Tibial artery (tissue), 4 donors: ENCODE measurements at regions not wholly inside any gene's neighbourhood (a gene's known extent, or its start where the extent isn't known, plus 50 kb on each side); places are given as distances from the start of the nearest gene placed in this dataset.
A peak's percentile ranks its signal among the peaks of the same experiment; 100 is the strongest.
"Not testable (repeated sequence)": the region's sequence is repeated elsewhere in the genome, so short reads cannot be mapped to it uniquely, and the experiment has no call there.

Source experiments
- DNase-seq, 2 donors: peaks; one replicate each; pipeline ENCODE4 v3.0.0-alpha.2; 2019
- H3K27ac ChIP-seq, 2 donors: fragments of 200-600 bp; sonication (generic) in 1 of 2; 1 replicate in 1 of 2; 2 replicates in 1 of 2; pipeline ENCODE4 v1.5.1; 2018 to 2019; ENCODE audit warnings: mild to moderate bottlenecking in 1 of 2
- H3K27me3 ChIP-seq, 2 donors: fragments of 200-600 bp; sonication (generic) in 1 of 2; one replicate each; pipeline versions ENCODE4 v1.5.1 to v1.6.0; 2016 to 2019
- H3K36me3 ChIP-seq, 3 donors: fragments of 200-600 bp; sonication (generic) in 2 of 3; one replicate each; pipeline ENCODE4 v1.5.1; 2016 to 2019; ENCODE audit warnings: mild to moderate bottlenecking in 2 of 3
- H3K4me1 ChIP-seq, 4 donors: fragments of 200-600 bp; sonication (generic) in 2 of 4; 1 replicate in 3 of 4; 2 replicates in 1 of 4; pipeline ENCODE4 v1.5.1; 2016 to 2019
- H3K4me3 ChIP-seq, 2 donors: fragments of 200-600 bp; sonication (generic) in 1 of 2; 1 replicate in 1 of 2; 2 replicates in 1 of 2; pipeline ENCODE4 v1.5.1; 2018 to 2019; ENCODE audit warnings: mild to moderate bottlenecking in 2 of 2
- H3K9me3 ChIP-seq, 3 donors: fragments of 200-600 bp; sonication (generic) in 1 of 3; one replicate each; pipeline ENCODE4 v1.5.1; 2016 to 2019
- intact Hi-C: fragments of 100-400 bp; cut with DNase I; formaldehyde crosslinking; loops from one replicate; pipeline ENCODE4 v1.15.0; 2023; ENCODE audit warnings: low total_unique reads

GRCh38 chr15:21174761-21175160 lies 265.5 kb downstream of the POTEB3 start:
- H3K4me1 ChIP-seq, DNase-seq, H3K4me3 ChIP-seq, H3K27me3 ChIP-seq, intact Hi-C loops, H3K9me3 ChIP-seq, H3K36me3 ChIP-seq, H3K27ac ChIP-seq: not testable (repeated sequence)

- H3K36me3 ChIP-seq, intact Hi-C loops, H3K9me3 ChIP-seq, H3K4me3 ChIP-seq, DNase-seq, H3K27me3 ChIP-seq, H3K27ac ChIP-seq, H3K4me1 ChIP-seq: not testable (repeated sequence)
These were observed 285.3 kb upstream of the POTEB2 start for GRCh38 chr15:21151203-21151966.

GRCh38 chr15:21148136-21148535 lies 282.0 kb upstream of the POTEB2 start:
- intact Hi-C loops, H3K27me3 ChIP-seq, H3K4me3 ChIP-seq, H3K36me3 ChIP-seq, H3K27ac ChIP-seq, H3K9me3 ChIP-seq, DNase-seq, H3K4me1 ChIP-seq: not testable (repeated sequence)

GRCh38 chr15:21133893-21134292 lies 267.8 kb upstream of the POTEB2 start:
- H3K4me3 ChIP-seq, H3K36me3 ChIP-seq, H3K27me3 ChIP-seq, H3K4me1 ChIP-seq, H3K27ac ChIP-seq, intact Hi-C loops, H3K9me3 ChIP-seq, DNase-seq: not testable (repeated sequence)

- H3K9me3 ChIP-seq, H3K4me3 ChIP-seq, H3K36me3 ChIP-seq, H3K4me1 ChIP-seq, H3K27me3 ChIP-seq, intact Hi-C loops, H3K27ac ChIP-seq: not testable (repeated sequence)
- peak in 1 of 2 donors; percentile 81 for DNase-seq
These were observed 246.3 kb upstream of the POTEB2 start for GRCh38 chr15:21112271-21113053.

GRCh38 chr15:21111861-21112260 lies 245.7 kb upstream of the POTEB2 start:
- intact Hi-C loops, H3K36me3 ChIP-seq, H3K4me3 ChIP-seq, H3K27me3 ChIP-seq, H3K9me3 ChIP-seq, H3K27ac ChIP-seq, H3K4me1 ChIP-seq: not testable (repeated sequence)
- peak; percentile 21 to 85 for DNase-seq

GRCh38 chr15:21111172-21111571 lies 245.1 kb upstream of the POTEB2 start:
- intact Hi-C loops, H3K27me3 ChIP-seq, H3K36me3 ChIP-seq, H3K4me1 ChIP-seq, H3K27ac ChIP-seq, H3K9me3 ChIP-seq, H3K4me3 ChIP-seq: not testable (repeated sequence)
- peak in 1 of 2 donors; percentile 62 for DNase-seq

- H3K4me3 ChIP-seq, H3K36me3 ChIP-seq, H3K27ac ChIP-seq, H3K27me3 ChIP-seq, intact Hi-C loops, H3K4me1 ChIP-seq, H3K9me3 ChIP-seq: not testable (repeated sequence)
- DNase-seq: peak; percentile 24 to 92
These were observed 244.2 kb upstream of the POTEB2 start for GRCh38 chr15:21110187-21110804.

- intact Hi-C loops: not testable (repeated sequence)
These were observed 242.3 kb upstream of the POTEB2 start for GRCh38 chr15:21108384-21108783.

GRCh38 chr15:21107399-21108381 lies 241.6 kb upstream of the POTEB2 start:
- H3K4me1 ChIP-seq, H3K9me3 ChIP-seq, intact Hi-C loops, H3K4me3 ChIP-seq, H3K27ac ChIP-seq, H3K27me3 ChIP-seq, H3K36me3 ChIP-seq: not testable (repeated sequence)
- peak in 1 of 2 donors; percentile 81 for DNase-seq

More at GRCh38 chr15:21108384-21108783, 242.3 kb upstream of the POTEB2 start:
- not testable (repeated sequence) for H3K9me3 ChIP-seq, H3K27me3 ChIP-seq, DNase-seq, H3K4me1 ChIP-seq, H3K4me3 ChIP-seq, H3K27ac ChIP-seq, H3K36me3 ChIP-seq

GRCh38 chr15:21096599-21096998 lies 230.5 kb upstream of the POTEB2 start:
- H3K27ac ChIP-seq, intact Hi-C loops, H3K9me3 ChIP-seq, DNase-seq, H3K4me1 ChIP-seq, H3K36me3 ChIP-seq, H3K4me3 ChIP-seq, H3K27me3 ChIP-seq: not testable (repeated sequence)

GRCh38 chr15:21079544-21079943 lies 213.4 kb upstream of the POTEB2 start:
- H3K4me1 ChIP-seq, H3K9me3 ChIP-seq, DNase-seq, intact Hi-C loops, H3K27ac ChIP-seq, H3K27me3 ChIP-seq, H3K4me3 ChIP-seq, H3K36me3 ChIP-seq: not testable (repeated sequence)

- intact Hi-C loops, DNase-seq, H3K9me3 ChIP-seq, H3K36me3 ChIP-seq, H3K4me1 ChIP-seq, H3K4me3 ChIP-seq, H3K27ac ChIP-seq, H3K27me3 ChIP-seq: not testable (repeated sequence)
These were observed 202.8 kb upstream of the POTEB2 start for GRCh38 chr15:21068917-21069316.
